Brain microvascular endothelial cell (primary cell): ENCODE measurements at regions not wholly inside any gene's neighbourhood (a gene's known extent, or its start where the extent isn't known, plus 50 kb on each side); places are given as distances from the start of the nearest gene placed in this dataset.

Source experiments
- DNase-seq: peaks from one replicate; pipeline ENCODE4 v3.0.0-alpha.2; 2020
- H3K27ac ChIP-seq: fragments of 250-450 bp; sonication (Bioruptor Pico); 2 replicates; pipeline ENCODE4 v1.5.1; 2020; ENCODE audit warnings: mild to moderate bottlenecking, moderate library complexity
- H3K27me3 ChIP-seq: fragments of 250-450 bp; sonication (Bioruptor Pico); replicated peaks from 2 replicates; pipeline ENCODE4 v1.5.1; 2020; ENCODE audit warnings: mild to moderate bottlenecking
- H3K36me3 ChIP-seq: fragments of 250-450 bp; sonication (Bioruptor Pico); replicated peaks from 2 replicates; pipeline ENCODE4 v1.5.1; 2020; ENCODE audit warnings: mild to moderate bottlenecking
- H3K4me3 ChIP-seq: 2 replicates; pipeline ENCODE4 v1.5.1; 2011; ENCODE audit warnings: low read depth, mild to moderate bottlenecking, control low read depth, low read length, moderate library complexity
- in situ Hi-C: cut with HindIII; loops from 2 replicates; pipeline ENCODE4 v1.10.0; 2017; ENCODE audit warnings: low sequenced_read_pairs, low pct_ligation_motif_present
- TF ChIP-seq, protein P1 (sequence below): IDR thresholded peaks from 2 replicates; pipeline ENCODE4 v1.5.1; 2011; ENCODE audit warnings: low read depth, mild to moderate bottlenecking, moderate library complexity, low read length, control low read depth, inconsistent platforms; ENCODE audit errors: missing control alignments

DNA sequence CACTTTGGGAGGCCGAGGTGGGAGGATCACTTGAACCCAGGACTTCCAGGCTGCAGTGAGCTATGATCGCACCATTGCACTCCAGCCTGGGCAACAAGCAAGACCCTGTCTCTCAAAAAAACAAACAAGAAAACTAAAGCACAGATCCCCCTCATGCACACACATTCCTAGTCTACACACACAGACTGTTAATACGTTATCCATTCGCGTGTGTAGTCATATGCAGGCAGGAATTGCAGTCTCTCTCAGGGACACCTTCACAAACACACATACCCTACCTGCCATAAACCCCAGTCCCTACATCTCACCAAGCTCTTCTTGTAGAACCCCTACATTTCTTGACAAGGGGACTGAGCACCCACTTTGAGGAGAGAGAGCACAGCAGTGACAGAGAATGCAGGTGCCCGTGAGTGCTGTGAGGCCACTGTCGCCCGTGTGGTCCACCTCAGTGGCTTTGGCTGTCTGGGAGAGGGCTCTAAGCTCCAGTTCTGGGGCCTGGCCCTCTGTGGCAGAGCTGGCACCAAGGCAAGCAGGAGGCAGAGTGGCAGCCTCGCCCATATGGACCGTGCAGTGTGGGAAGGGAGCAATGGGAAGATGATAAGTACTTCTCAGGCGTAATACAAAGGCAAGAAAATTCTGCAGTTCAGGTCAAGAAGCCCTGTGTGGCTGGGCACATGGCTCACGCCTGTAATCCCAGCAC, 59.0 kb upstream of the RPH3AL start:
- no peak overlapping the region for H3K27ac ChIP-seq
- H3K27me3 ChIP-seq: no peaks in the 10 kb centered on the region
- TF ChIP-seq, protein P1, sequence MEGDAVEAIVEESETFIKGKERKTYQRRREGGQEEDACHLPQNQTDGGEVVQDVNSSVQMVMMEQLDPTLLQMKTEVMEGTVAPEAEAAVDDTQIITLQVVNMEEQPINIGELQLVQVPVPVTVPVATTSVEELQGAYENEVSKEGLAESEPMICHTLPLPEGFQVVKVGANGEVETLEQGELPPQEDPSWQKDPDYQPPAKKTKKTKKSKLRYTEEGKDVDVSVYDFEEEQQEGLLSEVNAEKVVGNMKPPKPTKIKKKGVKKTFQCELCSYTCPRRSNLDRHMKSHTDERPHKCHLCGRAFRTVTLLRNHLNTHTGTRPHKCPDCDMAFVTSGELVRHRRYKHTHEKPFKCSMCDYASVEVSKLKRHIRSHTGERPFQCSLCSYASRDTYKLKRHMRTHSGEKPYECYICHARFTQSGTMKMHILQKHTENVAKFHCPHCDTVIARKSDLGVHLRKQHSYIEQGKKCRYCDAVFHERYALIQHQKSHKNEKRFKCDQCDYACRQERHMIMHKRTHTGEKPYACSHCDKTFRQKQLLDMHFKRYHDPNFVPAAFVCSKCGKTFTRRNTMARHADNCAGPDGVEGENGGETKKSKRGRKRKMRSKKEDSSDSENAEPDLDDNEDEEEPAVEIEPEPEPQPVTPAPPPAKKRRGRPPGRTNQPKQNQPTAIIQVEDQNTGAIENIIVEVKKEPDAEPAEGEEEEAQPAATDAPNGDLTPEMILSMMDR: no peak
- DNase-seq: no peak
- in situ Hi-C loops: no loop called here
- peak overlapping the region; percentile 86 for H3K4me3 ChIP-seq
- no peaks in the 10 kb centered on the region for H3K36me3 ChIP-seq

DNA sequence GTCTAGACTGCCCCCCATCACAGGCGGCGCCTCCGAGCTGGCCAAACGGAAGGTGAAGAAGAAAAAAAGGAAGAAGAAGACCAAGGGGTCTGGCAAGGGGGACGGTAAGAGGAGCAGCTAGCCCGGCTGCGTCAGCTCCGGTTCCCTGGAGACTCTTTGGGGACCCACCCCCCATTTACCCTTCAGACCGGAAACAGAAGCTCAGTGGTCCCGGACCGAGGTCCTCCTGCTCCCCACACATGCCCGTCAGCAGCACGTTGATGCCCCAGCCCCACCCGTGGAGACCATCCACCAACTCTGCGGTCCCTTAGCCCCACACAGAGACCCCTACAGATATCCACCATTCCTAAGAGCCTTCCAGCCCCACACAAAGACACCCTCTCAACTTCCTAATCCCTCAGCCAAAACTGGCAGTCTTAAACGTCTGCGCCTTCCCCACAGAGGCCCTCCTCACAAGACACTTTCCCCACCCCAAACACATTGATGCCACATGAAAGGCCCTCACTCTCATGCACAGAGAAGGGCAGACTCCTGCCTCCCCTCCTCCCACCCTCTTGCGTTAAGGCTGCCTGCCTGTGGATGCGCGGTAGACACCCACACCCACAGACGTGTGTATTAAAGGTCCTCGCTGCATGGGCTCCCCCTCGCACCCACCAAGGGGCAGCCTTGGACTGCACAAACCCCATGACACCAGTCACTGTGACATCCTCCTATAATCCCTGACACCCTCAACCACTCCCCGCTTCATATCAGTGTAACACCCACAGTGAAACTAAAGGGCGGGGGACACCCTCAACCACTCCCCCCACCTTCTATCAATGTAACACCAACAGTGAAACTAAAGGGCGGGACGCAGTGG, 58.2 kb upstream of the RPH3AL start:
- H3K36me3 ChIP-seq: no peaks in the 10 kb centered on the region
- peak overlapping the region; percentile 52 for H3K27ac ChIP-seq
- in situ Hi-C loops: no loop called here
- H3K27me3 ChIP-seq: no peaks in the 10 kb centered on the region
- H3K4me3 ChIP-seq: peak overlapping the region; percentile 86
- TF ChIP-seq, protein P1: peak; percentile 22
- no peak for DNase-seq

DNA sequence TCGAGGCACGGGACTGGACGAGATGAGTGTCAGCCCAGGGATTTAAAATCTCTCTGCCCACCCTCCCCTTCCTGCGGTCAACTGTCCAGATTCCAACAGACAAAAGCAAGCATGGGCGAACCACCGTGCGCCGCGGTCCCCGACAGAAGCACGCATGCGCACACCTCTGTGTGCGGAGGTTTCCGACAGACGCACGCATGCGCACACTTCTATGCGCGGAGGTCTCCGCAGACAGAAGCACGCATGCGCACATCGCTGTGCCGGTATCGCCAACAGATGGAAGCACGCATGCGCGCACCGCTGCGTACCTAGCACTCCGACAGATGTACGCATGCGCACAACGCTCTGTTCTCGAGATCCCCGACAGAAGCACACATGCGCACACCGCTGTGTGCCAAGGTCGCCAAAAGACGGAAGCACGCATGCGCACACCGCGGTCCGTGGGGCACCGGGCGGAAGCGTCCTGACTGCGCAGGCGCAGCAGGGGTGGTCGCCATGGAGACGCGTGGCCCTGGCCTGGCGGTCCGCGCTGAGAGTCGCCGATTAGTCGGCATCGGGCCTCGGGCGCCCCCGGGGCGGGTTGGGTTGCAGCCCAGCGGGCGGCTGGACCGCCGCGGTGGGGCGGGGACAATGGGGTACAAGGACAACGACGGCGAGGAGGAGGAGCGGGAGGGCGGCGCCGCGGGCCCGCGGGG, 57.4 kb upstream of the RPH3AL start:
- Histone ChIP-seq H3K36me3 (no peaks in the 10 kb centered on the region), H3K27me3 (no peaks in the 10 kb centered on the region), H3K4me3 (peak overlapping the region; percentile 86), H3K27ac (peak overlapping the region; percentile 52)
- in situ Hi-C loops: no loop called here
- TF ChIP-seq, protein P1: no peak
- peak; percentile 98 for DNase-seq

DNA sequence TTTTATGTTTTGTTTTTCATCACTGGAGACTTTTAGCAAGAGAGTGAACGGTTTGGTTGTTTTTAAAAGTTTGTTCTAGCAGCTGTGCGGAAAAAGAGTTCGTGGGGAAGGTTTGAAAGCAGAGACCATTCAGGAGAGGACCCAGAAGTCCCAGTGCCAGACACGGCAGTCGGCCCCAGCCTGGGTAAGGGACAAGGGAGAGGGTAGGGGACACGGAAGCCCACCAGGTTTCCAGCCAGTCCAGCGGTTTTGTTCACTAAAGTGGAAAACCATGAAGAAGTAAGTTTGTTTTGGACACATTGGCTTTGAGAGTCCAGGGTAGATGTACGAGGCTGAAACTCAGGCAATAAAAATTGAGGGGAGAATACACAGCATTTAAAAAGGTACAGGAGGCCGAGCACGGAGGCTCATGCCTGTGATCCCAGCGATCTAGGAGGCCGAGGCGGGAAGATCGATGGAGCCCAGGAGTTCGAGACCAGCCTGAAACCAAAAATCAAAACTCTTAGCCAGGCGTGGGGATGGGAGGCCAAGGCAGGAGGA, 56.8 kb upstream of the RPH3AL start:
- in situ Hi-C loops: no loop called here

DNA sequence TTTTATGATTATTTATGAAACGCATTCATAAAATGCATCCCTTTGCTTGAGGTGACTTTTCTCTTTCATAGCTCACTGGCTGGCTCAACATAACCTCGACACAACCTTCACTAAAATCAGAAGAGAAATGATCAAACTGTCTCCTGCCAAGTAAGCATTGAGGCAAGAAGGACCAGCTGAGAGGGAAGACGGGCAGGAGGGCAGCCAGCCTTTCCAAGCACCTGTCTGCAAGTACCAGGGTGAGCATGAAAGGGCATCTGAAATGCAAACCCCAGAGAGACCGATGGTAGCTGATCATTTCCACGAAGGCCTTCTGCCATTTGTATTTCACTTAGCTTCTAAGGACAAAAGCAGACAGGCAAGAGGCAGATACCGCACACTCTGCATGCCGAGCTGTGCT, 52.1 kb upstream of the RPH3AL start:
- in situ Hi-C loops: no loop called here
- Histone ChIP-seq H3K27ac (no peak overlapping the region), H3K27me3 (no peaks in the 10 kb centered on the region), H3K4me3 (no peak overlapping the region), H3K36me3 (no peaks in the 10 kb centered on the region)
- DNase-seq: no peak
- TF ChIP-seq, protein P1: no peak

More for the DNA sequence above, 56.8 kb upstream of the RPH3AL start:
- DNase-seq: no peak
- Histone ChIP-seq H3K27ac (peak overlapping the region; percentile 6), H3K27me3 (no peaks in the 10 kb centered on the region), H3K4me3 (peak overlapping the region; percentile 40), H3K36me3 (no peaks in the 10 kb centered on the region)
- TF ChIP-seq, protein P1: no peak
